ENCODE measurements at regions not wholly inside any gene's neighbourhood (a gene's known extent, or its start where the extent isn't known, plus 50 kb on each side); places are given as distances from the start of the nearest gene placed in this dataset.

- TF ChIP-seq, protein P1, sequence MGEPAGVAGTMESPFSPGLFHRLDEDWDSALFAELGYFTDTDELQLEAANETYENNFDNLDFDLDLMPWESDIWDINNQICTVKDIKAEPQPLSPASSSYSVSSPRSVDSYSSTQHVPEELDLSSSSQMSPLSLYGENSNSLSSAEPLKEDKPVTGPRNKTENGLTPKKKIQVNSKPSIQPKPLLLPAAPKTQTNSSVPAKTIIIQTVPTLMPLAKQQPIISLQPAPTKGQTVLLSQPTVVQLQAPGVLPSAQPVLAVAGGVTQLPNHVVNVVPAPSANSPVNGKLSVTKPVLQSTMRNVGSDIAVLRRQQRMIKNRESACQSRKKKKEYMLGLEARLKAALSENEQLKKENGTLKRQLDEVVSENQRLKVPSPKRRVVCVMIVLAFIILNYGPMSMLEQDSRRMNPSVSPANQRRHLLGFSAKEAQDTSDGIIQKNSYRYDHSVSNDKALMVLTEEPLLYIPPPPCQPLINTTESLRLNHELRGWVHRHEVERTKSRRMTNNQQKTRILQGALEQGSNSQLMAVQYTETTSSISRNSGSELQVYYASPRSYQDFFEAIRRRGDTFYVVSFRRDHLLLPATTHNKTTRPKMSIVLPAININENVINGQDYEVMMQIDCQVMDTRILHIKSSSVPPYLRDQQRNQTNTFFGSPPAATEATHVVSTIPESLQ (CRISPR knock-in tag; IDR thresholded peaks at IDR 0.05), result no peak
- TF ChIP-seq CTCF (IDR thresholded peaks at IDR 0.05), result no peak
- TF ChIP-seq NFE2L1 (CRISPR knock-in tag; IDR thresholded peaks at IDR 0.05), result no peak
- no peak for TF ChIP-seq ZNF138 (CRISPR knock-in tag; conservative IDR thresholded peaks at IDR 0.05)
- TF ChIP-seq, protein P2, sequence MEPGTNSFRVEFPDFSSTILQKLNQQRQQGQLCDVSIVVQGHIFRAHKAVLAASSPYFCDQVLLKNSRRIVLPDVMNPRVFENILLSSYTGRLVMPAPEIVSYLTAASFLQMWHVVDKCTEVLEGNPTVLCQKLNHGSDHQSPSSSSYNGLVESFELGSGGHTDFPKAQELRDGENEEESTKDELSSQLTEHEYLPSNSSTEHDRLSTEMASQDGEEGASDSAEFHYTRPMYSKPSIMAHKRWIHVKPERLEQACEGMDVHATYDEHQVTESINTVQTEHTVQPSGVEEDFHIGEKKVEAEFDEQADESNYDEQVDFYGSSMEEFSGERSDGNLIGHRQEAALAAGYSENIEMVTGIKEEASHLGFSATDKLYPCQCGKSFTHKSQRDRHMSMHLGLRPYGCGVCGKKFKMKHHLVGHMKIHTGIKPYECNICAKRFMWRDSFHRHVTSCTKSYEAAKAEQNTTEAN (CRISPR knock-in tag; IDR thresholded peaks at IDR 0.05), result no peak
- no peak for TF ChIP-seq MAX (CRISPR knock-in tag; IDR thresholded peaks at IDR 0.05)
- no peak for TF ChIP-seq ESRRA (CRISPR knock-in tag; IDR thresholded peaks at IDR 0.05; ENCODE audit: borderline replicate concordance)
- TF ChIP-seq, protein P3, sequence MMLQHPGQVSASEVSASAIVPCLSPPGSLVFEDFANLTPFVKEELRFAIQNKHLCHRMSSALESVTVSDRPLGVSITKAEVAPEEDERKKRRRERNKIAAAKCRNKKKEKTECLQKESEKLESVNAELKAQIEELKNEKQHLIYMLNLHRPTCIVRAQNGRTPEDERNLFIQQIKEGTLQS (CRISPR knock-in tag; conservative IDR thresholded peaks at IDR 0.05), result no peak
- no peak for TF ChIP-seq CBFB (CRISPR knock-in tag; IDR thresholded peaks at IDR 0.05; ENCODE audit: low read depth)
- TF ChIP-seq NR1H2 (CRISPR knock-in tag; IDR thresholded peaks at IDR 0.05), result no peak
- no peak for TF ChIP-seq RELA (CRISPR knock-in tag; IDR thresholded peaks at IDR 0.05; ENCODE audit: borderline replicate concordance)
- TF ChIP-seq ZNF416 (CRISPR knock-in tag; IDR thresholded peaks at IDR 0.05), result no peak
- no peak for TF ChIP-seq SP1 (CRISPR knock-in tag; conservative IDR thresholded peaks at IDR 0.05)
These were observed 77.3 kb upstream of the MKLN1 start for GRCh38 chr7:131250331-131250730.

Measured in WTC11 (cell line).